Lower leg skin (tissue), 3 donors: ENCODE measurements at regions not wholly inside any gene's neighbourhood (a gene's known extent, or its start where the extent isn't known, plus 50 kb on each side); places are given as distances from the start of the nearest gene placed in this dataset.

Experiments used
- POLR2A ChIP-seq, 2 donors: fragments of 450-650 bp; IDR thresholded peaks; one replicate each; pipeline ENCODE4 v1.6.1; 2016 to 2017; ENCODE audit warnings: antibody characterized with exemption in 2 of 2, mild to moderate bottlenecking in 1 of 2, moderate library complexity in 1 of 2
- TF ChIP-seq, protein P1 (sequence below), 3 donors: fragments of 450-650 bp; IDR thresholded peaks; one replicate each; pipeline ENCODE4 v1.5.1; 2016; ENCODE audit warnings: antibody characterized with exemption in 3 of 3, mild to moderate bottlenecking in 3 of 3, moderate library complexity in 2 of 3

- TF ChIP-seq, protein P1, sequence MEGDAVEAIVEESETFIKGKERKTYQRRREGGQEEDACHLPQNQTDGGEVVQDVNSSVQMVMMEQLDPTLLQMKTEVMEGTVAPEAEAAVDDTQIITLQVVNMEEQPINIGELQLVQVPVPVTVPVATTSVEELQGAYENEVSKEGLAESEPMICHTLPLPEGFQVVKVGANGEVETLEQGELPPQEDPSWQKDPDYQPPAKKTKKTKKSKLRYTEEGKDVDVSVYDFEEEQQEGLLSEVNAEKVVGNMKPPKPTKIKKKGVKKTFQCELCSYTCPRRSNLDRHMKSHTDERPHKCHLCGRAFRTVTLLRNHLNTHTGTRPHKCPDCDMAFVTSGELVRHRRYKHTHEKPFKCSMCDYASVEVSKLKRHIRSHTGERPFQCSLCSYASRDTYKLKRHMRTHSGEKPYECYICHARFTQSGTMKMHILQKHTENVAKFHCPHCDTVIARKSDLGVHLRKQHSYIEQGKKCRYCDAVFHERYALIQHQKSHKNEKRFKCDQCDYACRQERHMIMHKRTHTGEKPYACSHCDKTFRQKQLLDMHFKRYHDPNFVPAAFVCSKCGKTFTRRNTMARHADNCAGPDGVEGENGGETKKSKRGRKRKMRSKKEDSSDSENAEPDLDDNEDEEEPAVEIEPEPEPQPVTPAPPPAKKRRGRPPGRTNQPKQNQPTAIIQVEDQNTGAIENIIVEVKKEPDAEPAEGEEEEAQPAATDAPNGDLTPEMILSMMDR (IDR thresholded peaks at IDR 0.05) = no peak
- TF ChIP-seq POLR2A (IDR thresholded peaks at IDR 0.05) = no peak
Measured at GRCh38 chr4:13942977-13943376, 315.5 kb upstream of the BOD1L1 start.
